Gastroesophageal sphincter (tissue), 3 donors: ENCODE measurements at regions not wholly inside any gene's neighbourhood (a gene's known extent, or its start where the extent isn't known, plus 50 kb on each side); places are given as distances from the start of the nearest gene placed in this dataset.

Source experiments
- POLR2A ChIP-seq, 2 donors: fragments of 450-650 bp; IDR thresholded peaks; one replicate each; pipeline ENCODE4 v1.6.1; 2017; ENCODE audit warnings: antibody characterized with exemption in 2 of 2, mild to moderate bottlenecking in 2 of 2, moderate library complexity in 1 of 2
- POLR2AphosphoS5 ChIP-seq: sonication (generic); formaldehyde crosslinking; IDR thresholded peaks from one replicate; pipeline ENCODE4 v1.6.1; 2017; ENCODE audit warnings: antibody characterized with exemption
- TF ChIP-seq, protein P1 (sequence below), 4 experiments: fragments of 200-600 bp in 2 of 4; fragments of 450-650 bp in 2 of 4; sonication (generic) in 1 of 4; IDR thresholded peaks; one replicate each; pipeline ENCODE4 v1.5.1; 2017 to 2019; ENCODE audit warnings: antibody characterized with exemption in 4 of 4, mild to moderate bottlenecking in 2 of 4, moderate library complexity in 2 of 4

DNA sequence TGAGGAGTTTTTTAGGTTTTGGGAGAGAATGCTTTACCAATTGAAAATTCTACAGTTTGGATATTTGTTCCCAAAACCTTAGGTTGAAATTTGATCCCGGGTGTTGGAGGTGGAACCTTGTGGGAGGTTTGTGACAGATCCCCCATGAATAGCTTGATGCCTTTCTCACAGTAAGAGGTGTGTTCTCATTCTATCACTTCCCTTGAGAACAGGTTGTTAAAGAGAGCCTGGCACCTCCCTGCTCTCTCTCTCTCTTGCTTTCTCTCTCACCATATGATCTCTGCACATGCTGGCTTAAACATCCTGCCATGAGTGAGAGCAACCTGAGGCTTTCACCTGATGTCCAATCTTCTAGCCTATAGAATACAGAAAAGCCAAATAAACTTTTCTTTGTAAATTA lies 1475.5 kb upstream of the AGA start:
- TF ChIP-seq, protein P1, sequence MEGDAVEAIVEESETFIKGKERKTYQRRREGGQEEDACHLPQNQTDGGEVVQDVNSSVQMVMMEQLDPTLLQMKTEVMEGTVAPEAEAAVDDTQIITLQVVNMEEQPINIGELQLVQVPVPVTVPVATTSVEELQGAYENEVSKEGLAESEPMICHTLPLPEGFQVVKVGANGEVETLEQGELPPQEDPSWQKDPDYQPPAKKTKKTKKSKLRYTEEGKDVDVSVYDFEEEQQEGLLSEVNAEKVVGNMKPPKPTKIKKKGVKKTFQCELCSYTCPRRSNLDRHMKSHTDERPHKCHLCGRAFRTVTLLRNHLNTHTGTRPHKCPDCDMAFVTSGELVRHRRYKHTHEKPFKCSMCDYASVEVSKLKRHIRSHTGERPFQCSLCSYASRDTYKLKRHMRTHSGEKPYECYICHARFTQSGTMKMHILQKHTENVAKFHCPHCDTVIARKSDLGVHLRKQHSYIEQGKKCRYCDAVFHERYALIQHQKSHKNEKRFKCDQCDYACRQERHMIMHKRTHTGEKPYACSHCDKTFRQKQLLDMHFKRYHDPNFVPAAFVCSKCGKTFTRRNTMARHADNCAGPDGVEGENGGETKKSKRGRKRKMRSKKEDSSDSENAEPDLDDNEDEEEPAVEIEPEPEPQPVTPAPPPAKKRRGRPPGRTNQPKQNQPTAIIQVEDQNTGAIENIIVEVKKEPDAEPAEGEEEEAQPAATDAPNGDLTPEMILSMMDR (IDR thresholded peaks at IDR 0.05): no peak
- no peak for TF ChIP-seq POLR2AphosphoS5
- no peak for TF ChIP-seq POLR2A (IDR thresholded peaks at IDR 0.05)
